HCT116 (cell line): ENCODE measurements at regions not wholly inside any gene's neighbourhood (a gene's known extent, or its start where the extent isn't known, plus 50 kb on each side); places are given as distances from the start of the nearest gene placed in this dataset.

Experiments used
- CTCF ChIP-seq, 3 experiments: fragments of 200-600 bp in 1 of 3; sonication (generic) in 1 of 3; IDR thresholded peaks in 2 of 3; conservative IDR thresholded peaks in 1 of 3; 2 replicates each; pipeline ENCODE4 v1.5.1; 2012 to 2017; ENCODE audit warnings: low read depth in 2 of 3, low read length in 2 of 3, antibody characterized with exemption in 1 of 3, borderline replicate concordance in 1 of 3, control low read depth in 1 of 3, mild to moderate bottlenecking in 1 of 3, mixed read lengths in 1 of 3, mixed run types in 1 of 3, moderate library complexity in 1 of 3; ENCODE audit not compliant: insufficient read depth in 1 of 3
- EZH2 ChIP-seq: fragments of 200-600 bp; sonication (generic); IDR thresholded peaks from 2 replicates; pipeline ENCODE4 v1.6.1; 2017; ENCODE audit warnings: antibody characterized with exemption, mixed run types
- POLR2A ChIP-seq: IDR thresholded peaks from 2 replicates; pipeline ENCODE4 v1.7.0; 2011; ENCODE audit warnings: borderline replicate concordance; ENCODE audit not compliant: insufficient read depth, insufficient read length; ENCODE audit errors: extremely low read depth
- REST ChIP-seq: IDR thresholded peaks from 2 replicates; pipeline ENCODE4 v1.6.1; 2012; ENCODE audit warnings: low read depth

DNA sequence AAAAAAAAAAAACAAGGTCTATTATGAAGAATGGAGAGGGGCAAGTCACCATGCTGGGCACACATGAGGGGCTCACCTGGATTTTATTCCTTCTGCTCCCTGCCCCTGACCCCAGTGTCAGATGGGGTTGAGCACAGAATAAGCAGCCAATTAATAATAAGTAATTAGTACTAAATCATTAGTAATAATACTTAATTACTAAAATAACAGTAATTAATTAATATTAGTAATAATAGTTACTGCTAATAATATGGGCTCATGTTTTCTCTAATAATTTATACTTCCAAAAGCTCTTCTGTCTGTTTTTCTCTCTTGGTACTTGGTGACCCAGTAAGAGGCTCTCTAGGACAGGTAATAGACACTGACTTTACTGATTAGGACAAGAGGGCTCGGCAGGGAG is 360.9 kb downstream of the VRK1 start:
- TF ChIP-seq CTCF (IDR thresholded peaks at IDR 0.05 in 2 of 3, conservative IDR thresholded peaks at IDR 0.05 in 1 of 3; ENCODE audit: borderline replicate concordance in 1 of 3, insufficient read depth in 1 of 3, low read depth in 2 of 3, low read length in 2 of 3), result no peak
- no peak for TF ChIP-seq EZH2
- TF ChIP-seq REST, result no peak
- TF ChIP-seq POLR2A, result no peak
